Myocyte (in vitro differentiated cells): ENCODE measurements at regions not wholly inside any gene's neighbourhood (a gene's known extent, or its start where the extent isn't known, plus 50 kb on each side); places are given as distances from the start of the nearest gene placed in this dataset.
A peak's percentile ranks its signal among the peaks of the same experiment; 100 is the strongest.

ENCODE experiments used
- DNase-seq: peaks from one replicate; pipeline ENCODE4 v3.0.0-alpha.2; 2012; ENCODE audit warnings: low read depth

DNA sequence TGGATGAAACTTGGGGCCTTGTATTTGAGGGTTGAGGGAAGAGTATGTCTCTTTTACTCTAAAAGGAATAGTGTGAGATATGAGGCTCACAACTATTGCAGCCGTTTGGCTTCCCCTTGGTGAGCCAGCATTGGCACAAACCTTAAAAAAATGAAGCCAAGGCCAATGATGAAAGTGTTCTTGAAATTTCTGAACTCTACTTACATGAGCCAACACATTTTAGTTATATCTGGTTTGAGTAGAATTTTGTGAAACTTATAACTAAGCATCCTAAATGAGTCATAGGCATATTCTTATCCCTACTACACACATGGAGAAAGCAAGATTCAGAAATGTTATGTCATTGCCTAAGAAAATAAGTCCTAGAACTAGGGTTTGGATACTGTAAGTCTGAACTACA lies 55.3 kb upstream of the ACSS3 start:
- DNase-seq, result no peak

DNA sequence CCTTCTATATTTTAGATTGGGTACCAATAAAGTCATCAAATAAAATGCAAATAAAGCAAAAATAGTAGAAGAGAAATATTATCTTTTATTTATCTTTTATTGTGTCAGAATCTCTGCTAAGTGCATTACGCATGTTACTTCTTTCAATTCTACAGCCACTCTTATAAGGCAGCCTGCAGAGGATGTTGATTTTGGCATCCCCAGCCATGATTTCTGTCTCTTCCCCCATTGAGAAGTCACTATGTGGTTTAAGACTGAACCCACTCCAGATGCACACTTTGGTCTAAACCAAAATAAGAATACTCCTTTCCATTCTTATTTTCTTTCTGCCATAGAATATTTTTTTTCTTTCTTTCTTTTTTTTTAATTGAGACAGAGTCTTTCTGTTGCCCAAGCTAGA lies 56.0 kb upstream of the ACSS3 start:
- DNase-seq, result no peak

DNA sequence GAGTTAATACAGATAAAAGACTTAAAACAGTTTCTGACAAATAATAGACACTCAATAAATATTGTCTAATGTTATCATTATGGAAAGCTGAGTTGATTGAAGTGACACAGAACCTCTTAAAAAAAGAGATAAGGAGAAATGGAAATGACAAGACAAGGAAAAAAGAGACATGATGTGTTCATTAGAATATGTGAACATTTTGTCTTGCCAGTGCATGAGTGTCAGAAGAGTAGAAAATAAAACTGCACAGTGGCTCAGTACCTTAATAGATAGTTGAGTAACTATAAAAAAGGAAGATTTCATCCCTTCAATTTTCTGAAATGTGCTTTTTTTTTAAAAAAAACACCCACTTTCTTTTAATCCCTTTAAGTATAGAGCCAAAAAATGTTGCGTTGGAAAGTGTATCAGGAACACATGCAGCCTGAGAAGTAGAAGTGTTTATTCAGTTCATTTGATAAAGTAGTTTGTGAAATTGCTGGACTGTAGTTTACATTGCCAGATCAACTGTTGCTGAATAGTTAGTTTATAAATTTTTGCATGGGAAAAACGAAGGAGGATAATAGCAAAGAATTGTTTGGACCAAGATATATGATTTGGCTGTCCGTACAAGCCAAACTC lies 56.6 kb upstream of the ACSS3 start:
- DNase-seq, result no peak

DNA sequence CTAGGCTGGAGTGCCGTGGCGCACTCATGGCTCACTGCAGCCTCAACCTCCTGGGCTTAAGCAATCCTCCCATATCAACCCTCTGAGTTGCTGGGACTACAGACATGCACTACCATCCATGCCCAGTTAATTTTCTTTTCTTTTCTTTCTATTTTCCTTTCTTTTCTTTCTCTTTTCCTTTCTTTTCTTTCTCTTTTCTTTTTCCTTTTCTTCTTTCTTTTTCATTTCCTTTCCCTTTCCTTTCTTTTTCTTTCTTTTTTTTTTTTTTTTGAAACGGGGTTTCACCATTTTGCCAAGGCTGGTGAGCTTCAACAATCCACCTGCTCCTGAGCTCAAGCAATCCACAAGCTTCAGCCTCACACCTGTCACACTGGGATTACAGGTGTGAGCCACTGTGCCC lies 60.1 kb upstream of the ACSS3 start:
- no peak for DNase-seq

DNA sequence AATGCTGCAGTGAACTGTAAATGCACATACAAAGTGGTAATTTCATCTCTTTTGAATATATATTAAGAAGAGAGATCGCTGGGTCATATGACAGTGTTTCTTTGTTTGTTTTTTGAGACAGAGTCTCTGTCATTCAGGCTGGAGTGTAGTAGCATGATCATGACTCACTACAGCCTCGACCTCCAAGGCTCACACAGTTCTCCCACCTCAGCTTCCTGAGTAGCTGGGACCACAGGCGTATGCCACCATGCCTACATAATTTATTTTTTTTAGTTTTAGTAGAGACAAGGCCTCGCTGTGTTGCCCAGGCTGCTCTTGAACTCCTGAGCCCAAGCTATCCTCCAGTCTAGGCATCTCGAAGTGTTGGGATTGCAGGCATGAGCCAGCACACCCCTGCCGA lies 62.4 kb upstream of the ACSS3 start:
- DNase-seq, result no peak

DNA sequence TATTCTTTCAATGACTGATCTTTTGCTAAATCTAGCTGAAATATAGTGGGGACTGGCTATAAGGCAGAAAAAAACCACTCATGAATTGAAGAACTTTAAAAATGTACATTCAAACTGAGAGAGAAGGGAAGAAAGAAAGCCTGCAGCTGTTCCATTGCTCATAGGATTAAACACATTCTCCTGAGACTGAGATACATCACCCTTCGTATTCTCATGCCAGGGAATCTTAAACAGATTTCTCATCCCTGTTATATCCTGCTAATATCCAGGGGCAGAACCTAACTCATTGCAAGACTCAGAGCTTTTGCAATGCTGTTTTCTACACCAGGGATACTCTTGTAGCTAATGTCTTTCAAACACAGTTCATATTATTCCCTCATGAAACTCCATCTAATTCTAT lies 67.2 kb upstream of the ACSS3 start:
- peak; percentile 33 for DNase-seq

DNA sequence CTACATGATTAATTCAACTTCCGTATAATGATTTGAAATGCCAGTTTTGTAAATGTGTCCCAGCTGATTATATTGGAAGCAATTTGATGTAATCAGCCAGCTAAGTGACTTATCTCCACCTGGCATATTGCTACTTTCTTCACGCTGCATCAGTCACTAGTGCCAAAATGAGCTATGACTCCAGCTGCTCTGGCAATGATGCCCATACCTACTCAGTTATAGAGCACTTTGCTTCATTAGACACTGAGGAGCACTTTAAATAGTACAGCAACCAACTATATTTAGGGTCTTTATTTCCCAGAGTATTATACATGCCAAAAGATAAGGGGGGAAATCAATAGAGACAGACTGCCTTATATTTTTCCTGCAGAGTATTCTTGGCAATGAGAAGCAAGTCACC lies 67.9 kb upstream of the LIN7A start:
- peak; percentile 1 for DNase-seq

DNA sequence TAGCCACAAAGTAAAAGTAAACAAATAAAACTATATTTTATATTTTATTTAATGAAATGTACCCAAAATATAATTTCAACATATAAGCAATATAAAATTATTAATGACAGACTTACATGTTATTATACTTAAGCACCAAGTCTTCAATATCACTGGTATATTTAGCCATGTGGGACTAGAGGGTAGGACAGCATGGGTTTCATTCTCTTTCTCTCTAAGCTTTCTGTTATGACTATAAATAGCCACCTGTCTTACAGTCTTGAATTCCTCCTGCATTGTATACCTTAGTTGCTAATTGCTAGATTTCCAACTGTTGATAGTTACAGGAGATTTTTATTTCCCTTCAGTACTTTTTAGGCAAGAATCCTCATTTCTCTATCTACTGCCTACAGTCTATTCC lies 63.1 kb upstream of the LIN7A start:
- no peak for DNase-seq

DNA sequence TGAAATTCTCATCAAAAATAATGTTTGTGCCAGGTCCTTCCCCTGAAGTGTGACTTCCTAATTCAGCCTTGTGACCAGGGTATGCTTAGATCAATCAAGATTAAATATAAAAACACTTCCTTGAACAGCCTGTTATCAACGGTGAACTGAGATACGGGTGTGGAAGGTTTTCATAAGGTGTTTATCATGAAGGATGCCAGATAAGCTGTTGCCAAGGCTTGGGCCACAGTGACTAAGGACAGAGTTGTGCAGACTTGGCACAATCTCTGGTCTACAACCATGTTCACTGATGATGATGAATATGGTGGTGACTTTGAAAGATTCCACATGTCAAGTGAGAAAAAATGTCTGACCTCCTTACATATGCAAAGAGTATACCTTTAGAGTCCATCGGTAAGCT lies 51.3 kb upstream of the LIN7A start:
- no peak for DNase-seq
